Myocyte (in vitro differentiated cells): ENCODE measurements at regions not wholly inside any gene's neighbourhood (a gene's known extent, or its start where the extent isn't known, plus 50 kb on each side); places are given as distances from the start of the nearest gene placed in this dataset.

ENCODE experiments used
- DNase-seq: peaks from one replicate; pipeline ENCODE4 v3.0.0-alpha.2; 2012; ENCODE audit warnings: low read depth

GRCh38 chr9:99578666-99579065, 243.0 kb upstream of the NR4A3 start:
- DNase-seq: no peak

DNA sequence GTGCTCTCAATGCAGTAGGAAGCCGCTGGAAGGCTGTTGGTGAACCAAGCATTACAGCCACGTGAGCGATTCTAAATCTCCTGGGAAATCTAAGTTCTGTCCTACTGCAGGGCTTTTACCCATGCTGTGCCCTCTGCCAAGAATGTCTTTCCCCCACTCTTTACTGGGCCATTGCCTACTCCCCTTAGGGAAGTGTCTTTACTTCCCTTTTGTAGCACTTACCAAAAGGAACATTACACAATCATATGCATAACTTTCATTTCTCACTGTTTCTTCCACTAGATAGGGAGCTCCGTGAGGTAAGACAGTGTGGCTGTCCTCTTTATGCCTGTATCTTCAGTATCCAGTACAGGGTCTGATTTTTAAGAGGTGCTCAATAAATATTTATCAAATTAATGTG, 241.7 kb upstream of the NR4A3 start:
- no peak for DNase-seq

DNA sequence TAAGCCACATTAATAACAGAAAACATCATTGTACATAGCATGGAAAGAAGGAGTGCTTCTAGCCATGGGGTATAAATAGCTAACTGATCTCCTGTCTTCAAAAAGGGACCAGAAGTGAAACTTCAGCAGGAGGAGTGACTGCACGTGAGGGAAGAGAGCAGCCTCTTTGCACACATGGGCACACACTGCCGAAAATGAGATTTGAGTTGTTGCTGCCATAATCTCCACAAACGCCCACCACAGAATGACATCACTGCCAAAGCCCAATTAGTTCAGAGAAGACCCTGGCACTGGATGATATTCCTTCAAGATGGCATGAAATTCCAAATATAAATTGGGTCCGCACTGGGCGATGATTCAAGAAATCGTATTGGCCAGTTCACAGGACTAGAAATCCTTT, 238.9 kb upstream of the NR4A3 start:
- DNase-seq: no peak

DNA sequence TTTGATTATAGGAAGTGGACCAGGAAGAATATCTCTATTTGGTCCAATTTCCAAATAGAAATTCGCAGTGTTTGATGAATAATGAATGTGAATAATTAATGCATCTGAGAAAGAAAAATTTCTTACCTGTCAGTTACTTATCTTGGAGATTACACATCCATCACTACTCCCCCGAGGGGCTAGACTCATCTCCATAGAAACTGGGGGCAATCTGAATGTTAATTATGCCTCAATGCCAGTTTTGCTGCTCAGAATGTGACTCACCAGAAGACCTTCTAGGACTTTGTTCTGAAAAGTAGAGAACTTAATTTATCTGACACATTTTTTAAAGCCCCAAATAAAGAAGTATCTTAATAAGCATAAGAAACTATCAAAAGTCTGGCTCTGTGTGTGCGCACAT, 233.4 kb upstream of the NR4A3 start:
- no peak for DNase-seq

DNA sequence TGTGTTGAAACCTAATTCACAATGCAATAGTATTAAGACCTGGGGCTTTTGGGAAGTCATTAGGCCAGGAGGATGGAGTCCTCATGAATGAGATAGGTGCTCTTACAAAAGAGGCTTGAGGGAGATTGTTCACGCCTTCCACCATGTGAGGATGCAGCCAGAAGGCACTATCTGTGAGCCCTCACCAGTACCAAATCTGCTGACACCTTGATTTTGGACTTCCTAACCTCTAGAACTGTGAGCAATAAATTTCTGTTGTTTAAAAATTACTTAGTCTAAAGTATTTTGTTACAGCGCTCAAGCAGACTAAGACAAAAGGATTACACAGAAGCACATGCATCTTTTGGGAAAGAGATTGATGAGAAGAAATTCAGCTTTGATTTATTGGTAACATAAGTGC, 232.9 kb upstream of the NR4A3 start:
- DNase-seq: no peak

DNA sequence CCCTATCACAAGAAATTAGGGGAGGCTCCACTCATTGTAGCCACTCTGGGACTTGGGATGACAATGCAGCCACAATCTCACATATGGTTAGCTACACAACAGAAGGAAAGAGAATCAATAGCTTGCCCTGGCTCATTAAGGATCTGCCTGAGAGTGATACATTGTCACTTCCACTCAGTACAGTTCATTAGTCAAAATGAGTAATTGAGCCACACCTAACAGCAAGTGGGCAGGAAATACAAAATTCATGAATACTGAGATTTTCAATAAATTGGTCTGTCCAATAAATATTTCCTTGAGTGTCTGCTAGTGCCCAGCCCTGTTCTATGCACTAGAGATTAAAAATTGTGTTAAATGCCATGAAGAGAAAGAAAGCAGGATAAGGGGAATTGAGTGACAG, 231.3 kb upstream of the NR4A3 start:
- DNase-seq: no peak

DNA sequence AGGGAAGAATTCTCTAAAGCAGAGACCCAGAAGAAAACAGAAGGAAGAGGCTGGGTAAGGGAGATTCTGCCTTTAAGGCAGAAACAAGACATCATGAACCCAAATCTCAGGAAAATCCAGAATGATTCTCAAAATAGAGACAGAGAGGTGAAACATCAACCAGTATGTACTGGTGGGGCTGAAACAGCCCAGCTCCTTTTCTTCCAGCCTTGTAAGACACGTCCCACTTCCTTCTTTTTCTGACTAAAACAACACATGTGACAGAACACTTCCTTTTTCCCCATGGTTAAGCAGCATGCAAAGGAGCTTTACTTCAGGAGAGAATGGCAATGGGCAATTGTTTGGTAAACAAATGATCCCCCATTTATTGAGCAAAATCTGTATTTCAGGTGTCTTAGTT, 230.8 kb upstream of the NR4A3 start:
- DNase-seq: no peak

GRCh38 chr9:99591770-99592169, 229.9 kb upstream of the NR4A3 start:
- DNase-seq: no peak

- no peak for DNase-seq
These were observed 228.7 kb upstream of the NR4A3 start for GRCh38 chr9:99592834-99593574.

DNA sequence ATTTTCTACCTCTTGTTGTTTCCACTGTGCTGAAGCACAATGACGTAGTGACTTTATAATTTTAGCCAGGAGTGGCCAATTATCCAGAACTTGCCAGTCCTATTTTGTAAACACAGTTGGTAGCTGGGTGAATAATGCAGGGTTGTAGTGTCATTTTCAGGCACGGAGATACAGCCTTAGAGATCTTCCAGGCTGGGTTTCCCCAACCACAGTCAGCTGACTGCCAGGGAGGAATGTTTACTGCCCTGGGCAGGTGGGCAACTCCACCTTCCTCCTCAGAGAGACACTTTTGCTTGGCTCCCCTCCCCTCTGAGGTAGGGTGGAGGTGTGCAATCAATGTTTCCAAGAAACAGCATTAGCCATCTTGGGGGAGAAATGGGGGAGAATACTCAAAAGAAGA, 228.1 kb upstream of the NR4A3 start:
- peak; percentile 26 for DNase-seq

DNA sequence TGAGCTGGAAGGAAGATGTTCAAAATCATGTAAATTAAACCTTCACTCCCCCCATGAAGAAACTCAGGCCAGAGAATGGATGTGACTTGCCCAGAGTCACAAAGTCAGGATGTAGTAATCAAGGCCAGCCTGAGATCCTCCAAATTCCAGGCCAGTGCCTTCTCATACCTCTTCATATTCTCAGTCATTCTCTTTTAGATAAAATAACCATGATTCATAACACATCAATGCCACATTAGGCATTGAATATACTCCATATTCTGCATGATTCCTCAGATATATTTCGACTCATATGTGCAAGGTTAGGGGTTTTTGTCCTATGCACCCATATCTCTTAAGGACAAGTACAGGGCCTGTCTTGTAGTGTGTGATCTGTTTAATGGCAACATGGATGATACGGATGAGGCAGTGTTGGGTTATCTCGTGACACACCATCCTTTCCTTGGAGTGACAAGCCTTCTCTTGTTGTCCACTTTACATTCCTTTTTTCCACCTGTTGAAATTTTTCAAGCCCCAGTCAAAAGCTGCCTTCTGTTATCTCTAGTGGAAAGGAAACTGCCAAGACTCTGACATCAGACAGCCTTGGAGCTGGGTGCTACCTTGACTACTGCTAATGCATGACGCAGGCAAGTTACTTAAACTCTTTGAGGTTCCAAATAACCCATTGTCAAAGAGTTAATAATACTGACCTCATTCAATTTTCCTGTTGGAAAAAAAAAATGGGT, 227.5 kb upstream of the NR4A3 start:
- peak; percentile 41 for DNase-seq

DNA sequence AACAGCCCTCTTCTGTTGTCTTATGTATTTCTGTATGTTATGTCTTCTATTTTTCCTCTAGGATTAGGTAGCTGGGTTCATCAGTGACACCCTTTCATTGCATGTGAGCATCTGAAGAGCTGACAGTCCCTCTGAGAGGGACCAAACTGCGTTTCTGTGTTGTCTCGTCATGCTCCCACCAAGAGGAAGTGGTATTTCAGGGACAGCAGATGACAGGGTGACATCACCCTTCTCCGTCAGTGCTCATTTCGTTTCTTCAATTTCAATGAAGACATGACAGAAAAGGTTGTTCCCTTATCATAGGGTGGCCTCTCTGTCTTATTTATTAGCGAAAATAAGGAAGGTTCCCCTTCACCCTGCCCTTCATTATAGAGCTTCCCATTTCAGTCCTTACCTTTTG, 225.9 kb upstream of the NR4A3 start:
- no peak for DNase-seq

DNA sequence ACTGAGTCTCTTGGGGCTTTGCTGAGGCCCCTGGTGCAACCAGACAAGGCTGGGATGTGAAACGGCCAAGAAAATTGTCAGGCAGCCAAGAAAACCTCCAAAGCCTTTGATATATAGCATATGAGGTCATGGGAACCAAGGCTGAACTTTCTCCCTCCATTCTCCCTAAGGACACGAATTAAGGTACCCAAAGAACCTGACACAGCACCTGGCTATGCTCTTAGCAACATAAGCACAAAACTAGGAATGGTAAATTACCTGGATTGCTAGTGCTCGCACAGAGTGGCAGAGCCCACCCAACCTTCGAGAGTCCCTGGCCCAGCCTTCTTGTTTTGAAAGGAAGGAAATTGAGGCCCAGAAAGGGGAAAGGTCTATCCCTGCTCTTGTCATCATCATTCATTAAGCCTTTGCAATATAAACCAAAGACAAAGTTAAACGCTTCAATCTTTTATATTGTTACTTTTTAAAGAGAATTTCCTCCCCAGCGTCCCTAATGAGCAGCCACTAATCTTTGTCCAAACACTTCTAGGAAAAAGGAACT, 220.0 kb upstream of the NR4A3 start:
- peak; percentile 11 for DNase-seq

- DNase-seq: no peak
These were observed 218.8 kb upstream of the NR4A3 start for GRCh38 chr9:99602854-99603253.

- DNase-seq: no peak
These were observed 216.5 kb upstream of the NR4A3 start for GRCh38 chr9:99605016-99605743.

DNA sequence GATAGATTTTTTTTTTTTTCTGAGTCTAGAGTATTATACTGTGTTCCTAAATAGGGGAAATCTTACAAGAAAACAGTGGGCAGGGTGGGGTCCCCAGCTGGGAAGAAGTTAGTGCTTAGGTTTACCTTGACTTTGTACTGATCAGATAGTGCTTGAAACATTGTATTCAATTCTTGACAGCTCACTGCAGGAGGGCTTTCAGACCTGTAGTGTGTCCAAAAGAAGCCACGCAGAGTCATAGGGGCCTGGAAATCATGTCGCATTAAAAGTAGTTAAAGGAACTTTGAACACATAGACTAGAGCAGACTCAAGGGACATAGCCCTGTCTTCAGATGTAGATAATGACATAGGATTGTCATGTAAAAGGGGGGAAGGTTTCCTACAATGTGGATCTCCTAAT, 215.4 kb upstream of the NR4A3 start:
- no peak for DNase-seq

DNA sequence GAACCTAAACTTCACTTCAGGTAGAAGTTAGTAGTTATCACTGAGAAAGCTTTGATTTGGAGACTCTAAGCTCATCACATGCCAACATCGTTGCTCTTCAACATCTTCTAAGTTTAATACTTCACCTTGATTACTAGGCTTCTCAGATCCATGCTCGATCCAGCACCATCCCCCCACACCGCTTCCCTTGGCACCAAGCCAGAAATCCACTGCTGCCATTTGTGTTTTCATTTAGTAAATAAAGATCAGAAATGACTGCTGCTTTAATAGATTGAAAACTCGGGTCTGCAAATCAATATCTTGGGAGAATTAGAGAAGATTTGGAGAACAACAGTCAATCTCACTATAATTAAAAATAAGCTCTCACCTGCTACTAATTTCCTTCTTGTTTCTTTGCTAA, 214.7 kb upstream of the NR4A3 start:
- no peak for DNase-seq

DNA sequence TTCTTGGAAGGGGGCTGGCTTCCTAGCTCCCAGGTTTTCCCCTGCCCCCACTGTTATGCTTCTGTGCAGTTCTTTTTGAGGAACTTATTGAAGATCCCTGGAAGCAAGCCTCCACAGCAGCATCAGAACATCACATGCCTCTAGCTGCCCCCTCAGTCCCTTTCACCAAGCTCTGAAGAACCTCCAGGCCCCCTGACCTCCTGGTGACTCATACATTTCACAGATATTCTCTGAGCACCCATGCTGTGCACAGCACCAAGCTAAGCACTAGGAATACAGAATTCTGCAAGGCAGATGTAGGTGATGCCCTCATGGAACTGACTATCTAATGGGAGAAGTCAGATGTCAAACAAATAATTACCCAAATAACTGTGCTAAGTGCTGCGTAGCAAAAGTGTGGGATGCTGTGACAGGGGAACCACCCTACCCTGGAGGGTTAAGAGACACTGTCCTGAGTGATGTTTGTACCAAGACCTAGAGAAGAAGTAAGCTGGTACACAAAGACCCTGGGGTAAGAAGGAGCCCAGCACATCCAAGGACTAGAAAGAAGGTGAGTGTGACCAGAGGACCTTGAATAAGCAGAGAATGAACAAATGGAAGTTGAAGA, 213.7 kb upstream of the NR4A3 start:
- no peak for DNase-seq

GRCh38 chr9:99614341-99614740, 207.3 kb upstream of the NR4A3 start:
- DNase-seq: no peak

DNA sequence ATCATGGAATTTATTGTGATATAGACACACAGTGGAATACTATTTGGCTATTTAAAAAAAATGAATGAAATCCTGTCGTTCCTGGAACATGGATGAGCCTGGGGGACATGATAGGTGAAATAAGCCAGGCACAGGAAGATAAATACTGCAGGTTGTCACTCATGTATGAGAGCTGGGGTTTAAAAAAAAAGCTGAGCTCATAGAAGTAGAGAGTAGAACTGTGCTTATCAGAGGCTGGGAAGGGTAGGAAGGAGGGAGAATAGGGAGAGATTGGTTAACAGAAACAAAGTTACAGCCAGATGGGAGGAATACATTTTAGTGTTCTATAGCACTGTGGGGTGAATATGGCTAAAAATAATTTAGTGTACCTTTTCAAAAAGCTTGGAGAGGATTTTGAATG, 200.6 kb upstream of the NR4A3 start:
- DNase-seq: no peak

GRCh38 chr9:99622679-99623078, 199.0 kb upstream of the NR4A3 start:
- no peak for DNase-seq
